Ovary (tissue), 7 donors: ENCODE measurements at regions not wholly inside any gene's neighbourhood (a gene's known extent, or its start where the extent isn't known, plus 50 kb on each side); places are given as distances from the start of the nearest gene placed in this dataset.

ENCODE experiments used
- DNase-seq, 5 donors: peaks; one replicate each; pipeline ENCODE4 v3.0.0-alpha.2; 2019 to 2020
- H3K27ac ChIP-seq, 2 donors: fragments of 200-600 bp; one replicate each; pipeline versions ENCODE4 v1.5.1 to v1.8.0; 2019 to 2022
- H3K27me3 ChIP-seq: fragments of 200-600 bp; one replicate; pipeline ENCODE4 v1.8.0; 2022
- H3K36me3 ChIP-seq: fragments of 200-600 bp; sonication (generic); one replicate; pipeline ENCODE4 v1.5.1; 2019
- H3K4me1 ChIP-seq: one replicate; pipeline ENCODE4 v1.8.1; 2013; ENCODE audit warnings: mild to moderate bottlenecking, moderate library complexity; ENCODE audit not compliant: insufficient read depth
- H3K4me3 ChIP-seq: fragments of 200-600 bp; sonication (generic); one replicate; pipeline ENCODE4 v1.5.1; 2017
- H3K9me3 ChIP-seq, 2 donors: fragments of 200-600 bp in 1 of 2; sonication (generic) in 1 of 2; one replicate each; pipeline versions ENCODE4 v1.5.1 to v1.8.1; 2013 to 2019; ENCODE audit warnings: mild to moderate bottlenecking in 1 of 2, moderate library complexity in 1 of 2
- EP300 ChIP-seq: sonication (generic); formaldehyde crosslinking; IDR thresholded peaks from one replicate; pipeline ENCODE4 v1.6.1; 2017; ENCODE audit warnings: antibody characterized with exemption
- POLR2A ChIP-seq: fragments of 450-650 bp; IDR thresholded peaks from one replicate; pipeline ENCODE4 v1.6.1; 2017; ENCODE audit warnings: antibody characterized with exemption, mild to moderate bottlenecking, moderate library complexity
- WGBS, 3 donors: extraction: QIAGEN DNeasy Blood & Tissue Kit in 1 of 3; methylation state at CpG; one replicate each; pipeline versions ENCODE4 v1.1.5 to v1.1.7; 2013 to 2017; 5-methylcytosine and 5-hydroxymethylcytosine counted together
- intact Hi-C, 4 donors: fragments of 100-400 bp; cut with DNase I; formaldehyde crosslinking; loops; one replicate each; pipeline versions ENCODE4 v1.11.0 to v1.15.1; 2022 to 2023
- TF ChIP-seq, protein P1 (sequence below), 3 donors: fragments of 450-650 bp in 2 of 3; fragments of 200-600 bp in 1 of 3; IDR thresholded peaks; one replicate each; pipeline versions ENCODE4 v1.5.1 to v1.8.0; 2016 to 2022; ENCODE audit warnings: antibody characterized with exemption in 3 of 3, mild to moderate bottlenecking in 1 of 3
- donor health status: DM: no; HTN: no; CAD: no; lungs with moderate emphysema.
- donor health status: DM: no; HTN: no; CAD: no.
- donor health status: Bipolar disorder and iron deficiency.
- donor health status: DM: no; HTN: no; CAD: no.
- donor health status: DM: yes; HTN: yes; CAD: no.

DNA sequence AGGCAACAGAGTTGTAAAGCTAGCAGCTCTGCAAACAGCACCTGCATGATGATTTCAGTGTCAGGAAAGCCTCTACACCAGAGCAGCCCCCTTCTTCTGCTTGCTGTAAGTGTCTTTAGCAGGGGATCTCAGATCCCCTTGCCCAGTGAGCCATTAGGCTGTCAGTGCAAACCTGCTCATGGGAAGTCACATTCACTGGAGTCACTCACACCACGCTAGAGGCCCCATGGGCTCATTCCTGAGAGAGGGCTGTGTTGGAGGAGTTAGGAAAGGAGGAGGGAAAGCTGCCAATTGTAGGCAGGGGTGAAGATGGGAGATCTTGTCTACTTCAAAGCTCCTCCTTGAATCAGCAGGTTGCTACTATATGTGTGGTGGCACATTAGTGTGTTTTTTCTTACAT lies 275.2 kb downstream of the SMARCA2 start:
- TF ChIP-seq POLR2A (no peak), EP300 (no peak)
- H3K4me3 ChIP-seq = no peak overlapping the region
- H3K27me3 ChIP-seq = no peaks in the 10 kb centered on the region
- no peaks in the 10 kb centered on the region for H3K36me3 ChIP-seq
- 88 to 94% (median 92%) methylated on average over 1 of the region's 1 CpG for WGBS, 3 donors
- peaks cover 2% of the 10 kb centered on the region for H3K4me1 ChIP-seq
- no peak overlapping the region for H3K27ac ChIP-seq
- intact Hi-C loops = no loop called here
- DNase-seq = no peak
- no peaks in the 10 kb centered on the region for H3K9me3 ChIP-seq

DNA sequence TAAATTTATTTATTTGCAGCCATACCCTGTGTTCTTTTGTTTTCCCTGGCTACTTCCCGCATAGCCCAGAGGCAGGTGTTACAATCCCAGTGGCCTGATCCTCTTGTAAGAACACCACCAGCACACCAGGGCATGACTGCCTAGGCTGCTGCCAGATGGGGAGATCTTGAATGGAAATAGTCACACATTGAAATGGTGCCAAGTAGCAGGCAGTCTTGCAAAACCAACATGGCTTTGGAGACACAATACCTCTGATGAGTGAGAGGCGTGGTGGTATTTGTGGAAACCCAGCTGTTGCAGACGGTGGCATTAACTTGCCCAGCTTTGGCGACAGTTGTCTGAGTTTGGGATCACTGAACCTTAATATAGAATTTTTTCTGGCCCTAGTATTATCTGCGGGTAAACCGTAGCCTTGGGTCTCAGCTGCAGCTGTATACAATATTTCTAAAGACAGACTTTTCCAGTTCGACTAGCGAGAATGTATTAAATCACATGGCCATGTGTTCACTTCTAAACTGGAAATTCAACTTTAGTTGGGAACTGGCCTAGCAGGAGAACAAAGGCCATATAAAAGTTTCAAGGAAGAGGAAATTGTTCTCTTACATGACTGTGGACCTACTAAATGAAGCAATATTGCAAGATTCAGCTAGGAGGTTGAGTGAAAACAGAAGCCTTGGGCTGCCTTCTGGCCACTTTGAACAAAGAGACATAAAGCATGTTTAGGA lies 277.0 kb downstream of the SMARCA2 start:
- no peak overlapping the region for H3K27ac ChIP-seq
- H3K4me1 ChIP-seq = peaks cover 2% of the 10 kb centered on the region
- DNase-seq = no peak
- no peaks in the 10 kb centered on the region for H3K9me3 ChIP-seq
- H3K36me3 ChIP-seq = no peaks in the 10 kb centered on the region
- no peak overlapping the region for H3K4me3 ChIP-seq
- TF ChIP-seq, protein P1, sequence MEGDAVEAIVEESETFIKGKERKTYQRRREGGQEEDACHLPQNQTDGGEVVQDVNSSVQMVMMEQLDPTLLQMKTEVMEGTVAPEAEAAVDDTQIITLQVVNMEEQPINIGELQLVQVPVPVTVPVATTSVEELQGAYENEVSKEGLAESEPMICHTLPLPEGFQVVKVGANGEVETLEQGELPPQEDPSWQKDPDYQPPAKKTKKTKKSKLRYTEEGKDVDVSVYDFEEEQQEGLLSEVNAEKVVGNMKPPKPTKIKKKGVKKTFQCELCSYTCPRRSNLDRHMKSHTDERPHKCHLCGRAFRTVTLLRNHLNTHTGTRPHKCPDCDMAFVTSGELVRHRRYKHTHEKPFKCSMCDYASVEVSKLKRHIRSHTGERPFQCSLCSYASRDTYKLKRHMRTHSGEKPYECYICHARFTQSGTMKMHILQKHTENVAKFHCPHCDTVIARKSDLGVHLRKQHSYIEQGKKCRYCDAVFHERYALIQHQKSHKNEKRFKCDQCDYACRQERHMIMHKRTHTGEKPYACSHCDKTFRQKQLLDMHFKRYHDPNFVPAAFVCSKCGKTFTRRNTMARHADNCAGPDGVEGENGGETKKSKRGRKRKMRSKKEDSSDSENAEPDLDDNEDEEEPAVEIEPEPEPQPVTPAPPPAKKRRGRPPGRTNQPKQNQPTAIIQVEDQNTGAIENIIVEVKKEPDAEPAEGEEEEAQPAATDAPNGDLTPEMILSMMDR (IDR thresholded peaks at IDR 0.05) = no peak
- no peak for TF ChIP-seq EP300
- TF ChIP-seq POLR2A = no peak
- WGBS, 3 donors = 95 to 97% (median 95%) methylated on average over 8 of the region's 8 CpGs
- H3K27me3 ChIP-seq = no peaks in the 10 kb centered on the region
- intact Hi-C loops = no loop called here

DNA sequence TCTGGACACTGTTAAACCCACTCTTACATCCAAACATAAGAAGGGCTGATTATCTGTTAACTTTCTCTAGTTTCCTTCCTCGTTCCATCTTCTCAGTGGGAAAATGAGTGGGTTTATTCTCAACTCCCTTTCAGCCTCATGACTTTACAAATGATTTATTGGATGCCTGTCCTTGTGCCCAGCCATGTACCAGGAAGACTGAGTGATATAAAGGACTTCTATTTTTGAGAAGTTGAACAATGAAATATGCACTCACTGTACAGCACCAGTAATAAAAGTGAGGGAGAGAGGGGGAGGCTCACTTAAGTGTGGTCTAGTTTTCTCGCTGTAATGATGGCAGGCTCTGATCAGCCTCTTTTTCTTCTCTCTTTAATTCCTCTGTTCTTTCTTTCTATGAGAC lies 277.6 kb downstream of the SMARCA2 start:
- 84 to 97% (median 86%) methylated on average over 2 of the region's 2 CpGs for WGBS, 3 donors
- Histone ChIP-seq H3K4me1 (peaks cover 2% of the 10 kb centered on the region), H3K36me3 (no peaks in the 10 kb centered on the region), H3K9me3 (no peaks in the 10 kb centered on the region), H3K27ac (no peak overlapping the region), H3K4me3 (no peak overlapping the region), H3K27me3 (no peaks in the 10 kb centered on the region)
- no peak for DNase-seq
- intact Hi-C loops = no loop called here
- TF ChIP-seq EP300 (no peak), POLR2A (no peak)
- TF ChIP-seq, protein P1 (IDR thresholded peaks at IDR 0.05) = no peak

DNA sequence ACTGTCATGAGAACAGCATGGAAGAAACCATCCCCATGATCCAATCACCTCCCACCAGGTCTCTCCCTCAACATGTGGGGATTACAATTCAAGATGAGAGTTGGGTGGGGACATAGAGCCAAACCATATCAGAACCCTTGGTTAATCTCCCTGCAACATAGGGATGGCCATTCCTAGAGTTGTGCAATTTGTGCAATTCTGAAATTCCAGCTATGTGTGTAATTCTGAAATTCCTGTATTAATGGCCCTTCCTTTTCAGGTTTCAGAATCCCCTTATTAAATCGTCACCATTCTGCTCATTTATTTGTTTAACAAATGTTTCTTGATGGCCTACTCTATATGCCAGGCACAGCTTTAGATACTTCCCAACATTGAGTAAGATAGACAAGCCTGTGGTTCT lies 282.6 kb downstream of the SMARCA2 start:
- Histone ChIP-seq H3K9me3 (no peaks in the 10 kb centered on the region), H3K27ac (no peak overlapping the region), H3K4me3 (no peak overlapping the region), H3K27me3 (no peaks in the 10 kb centered on the region), H3K36me3 (no peaks in the 10 kb centered on the region), H3K4me1 (peaks cover 2% of the 10 kb centered on the region)
- WGBS, 3 donors = 95 to 100% (median 98%) methylated on average over 1 of the region's 1 CpG
- no peak for DNase-seq
- TF ChIP-seq, protein P1 (IDR thresholded peaks at IDR 0.05) = no peak
- intact Hi-C loops = no loop called here

DNA sequence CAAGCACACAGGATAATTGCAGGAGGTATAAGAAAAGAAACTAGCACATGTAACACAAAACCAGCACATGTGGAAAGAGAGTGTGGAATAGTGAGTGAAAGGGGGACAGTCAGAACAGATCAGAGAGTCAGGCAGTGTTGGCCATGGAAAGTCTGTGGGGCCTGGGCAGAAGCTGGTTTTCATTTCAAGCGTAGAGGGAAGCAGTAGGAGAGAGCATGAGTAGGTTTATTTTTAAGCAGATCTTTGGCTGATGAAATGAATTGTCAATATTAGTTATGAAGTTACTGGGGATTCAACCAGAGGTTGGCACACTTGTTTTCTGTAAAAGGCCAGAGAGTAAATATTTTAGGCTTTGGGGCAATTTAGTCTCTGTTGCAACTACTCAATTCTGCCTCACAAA lies 283.1 kb downstream of the SMARCA2 start:
- WGBS, 3 donors = 94 to 98% (median 98%) methylated on average over 1 of the region's 1 CpG
- Histone ChIP-seq H3K27ac (no peak overlapping the region), H3K27me3 (no peaks in the 10 kb centered on the region), H3K4me3 (no peak overlapping the region), H3K36me3 (no peaks in the 10 kb centered on the region), H3K4me1 (peaks cover 2% of the 10 kb centered on the region), H3K9me3 (no peaks in the 10 kb centered on the region)
- no peak for DNase-seq
- TF ChIP-seq, protein P1 (IDR thresholded peaks at IDR 0.05) = no peak
- TF ChIP-seq EP300 = no peak
- TF ChIP-seq POLR2A = no peak
- intact Hi-C loops = no loop called here
